NCI-H2081 treated with DMSO at 0.1 percent for 48 hours (cell line): ENCODE measurements at regions not wholly inside any gene's neighbourhood (a gene's known extent, or its start where the extent isn't known, plus 50 kb on each side); places are given as distances from the start of the nearest gene placed in this dataset.

Experiments used
- DNase-seq: peaks from one replicate; lab custom pipeline; 2025; lab: John Stamatoyannopoulos, UW

DNA sequence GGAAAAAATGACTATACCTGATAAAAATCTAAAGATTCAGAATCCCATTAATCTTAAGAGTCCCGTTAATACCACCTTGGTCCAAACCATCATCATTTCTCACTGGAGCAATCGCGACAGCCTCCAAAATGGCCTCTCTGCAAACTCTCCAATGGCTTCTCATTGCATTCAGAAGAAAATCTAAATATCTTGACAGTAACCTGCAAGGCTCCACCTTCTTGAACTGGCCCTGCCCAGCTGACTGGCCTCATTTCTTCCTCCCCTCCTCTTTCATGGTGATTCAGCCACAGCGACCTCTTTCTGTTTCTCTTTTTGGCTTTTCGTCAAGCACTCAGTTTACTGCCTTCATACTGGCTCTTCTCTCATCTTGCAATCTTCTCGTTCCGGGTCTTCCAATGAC is 56.2 kb upstream of the GPRIN3 start:
- DNase-seq = no peak

DNA sequence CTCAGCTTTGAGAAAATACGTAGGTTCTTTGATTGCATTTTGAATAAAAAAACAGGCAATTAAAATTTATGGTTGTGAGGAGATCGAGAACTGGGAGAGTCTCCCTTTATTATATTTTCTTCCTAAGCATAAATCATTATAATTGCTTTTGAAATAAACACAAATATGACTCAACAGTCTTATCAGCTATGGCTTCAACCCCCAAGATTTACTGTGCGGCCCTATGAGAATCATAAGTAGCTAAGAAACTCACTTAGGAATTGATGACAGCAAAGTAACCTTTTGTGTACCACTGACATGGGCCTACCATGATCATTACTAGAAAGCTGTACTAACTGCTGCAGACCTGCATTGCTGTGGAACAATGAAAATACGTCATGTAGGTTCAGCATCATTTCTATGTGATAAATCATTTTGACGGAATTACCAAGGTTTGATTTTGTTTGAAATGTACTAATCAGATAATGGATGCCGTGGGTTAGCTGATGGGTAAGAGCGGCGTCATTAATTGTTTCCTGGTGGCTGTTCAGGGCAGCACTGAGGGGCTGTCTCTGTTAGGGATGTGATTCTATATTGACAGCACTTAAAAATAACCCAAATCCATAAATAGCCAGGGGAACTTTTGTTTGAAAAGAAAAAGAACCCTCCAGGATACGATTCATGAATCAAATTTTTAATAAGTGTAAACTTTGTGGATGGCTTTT is 51.5 kb upstream of the GPRIN3 start:
- DNase-seq = no peak

DNA sequence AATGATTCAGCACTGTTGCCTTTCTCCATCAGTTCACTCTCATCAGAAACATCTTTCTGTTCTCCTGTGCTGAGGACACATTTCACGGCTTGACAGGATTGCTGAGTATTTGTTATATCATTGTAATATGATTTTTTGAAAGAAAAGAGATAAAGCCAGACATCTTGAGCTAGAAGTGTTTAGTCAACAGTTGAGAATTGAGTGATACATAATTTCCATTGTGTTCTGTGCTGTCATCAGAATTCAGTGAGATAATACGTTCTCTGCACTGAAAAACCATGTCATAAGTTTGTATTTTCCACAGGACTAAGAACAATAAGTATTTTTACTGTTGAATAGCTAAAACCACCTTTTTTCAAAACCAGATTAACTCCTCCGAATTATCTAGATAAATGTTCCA is 50.2 kb upstream of the GPRIN3 start:
- DNase-seq = no peak
